PC-9 (cell line): ENCODE measurements at regions not wholly inside any gene's neighbourhood (a gene's known extent, or its start where the extent isn't known, plus 50 kb on each side); places are given as distances from the start of the nearest gene placed in this dataset.

Experiments
- CTCF ChIP-seq: fragments of 200-600 bp; sonication (generic); conservative IDR thresholded peaks from 2 replicates; pipeline ENCODE4 v1.6.1; 2017; ENCODE audit warnings: mixed run types, antibody characterized with exemption, mild to moderate bottlenecking, moderate library complexity
- EZH2 ChIP-seq: fragments of 200-600 bp; sonication (generic); IDR thresholded peaks from 2 replicates; pipeline ENCODE4 v1.8.0; 2017; ENCODE audit warnings: antibody characterized with exemption, low read depth

- TF ChIP-seq CTCF: no peak
- no peak for TF ChIP-seq EZH2
These were observed 555.3 kb downstream of the HS3ST4 start for GRCh38 chr16:26247063-26247462.
